ENCODE measurements at regions not wholly inside any gene's neighbourhood (a gene's known extent, or its start where the extent isn't known, plus 50 kb on each side); places are given as distances from the start of the nearest gene placed in this dataset.

GRCh38 chr1:244176201-244176600 is 125.1 kb downstream of the ZBTB18 start:
- TF ChIP-seq CTCF (IDR thresholded peaks at IDR 0.05) (no peak), EZH2phosphoT487 (IDR thresholded peaks at IDR 0.05) (no peak), EZH2 (IDR thresholded peaks at IDR 0.05) (no peak)

Data from neural progenitor cell (in vitro differentiated cells).